NCI-H2107 treated with DMSO at 0.1 percent for 48 hours (cell line): ENCODE measurements at regions not wholly inside any gene's neighbourhood (a gene's known extent, or its start where the extent isn't known, plus 50 kb on each side); places are given as distances from the start of the nearest gene placed in this dataset.
"Not testable (repeated sequence)": the region's sequence is repeated elsewhere in the genome, so short reads cannot be mapped to it uniquely, and the experiment has no call there.

Experiments
- DNase-seq: peaks from one replicate; lab custom pipeline; 2025; ENCODE audit not compliant: unreplicated experiment; lab: John Stamatoyannopoulos, UW

GRCh38 chr11:38594895-38595294 lies 1996.9 kb upstream of the RAG2 start:
- no peak for DNase-seq

GRCh38 chr11:38593649-38594048 lies 1995.6 kb upstream of the RAG2 start:
- DNase-seq = no peak

GRCh38 chr11:38582756-38583155 lies 1984.7 kb upstream of the RAG2 start:
- no peak for DNase-seq

GRCh38 chr11:38582151-38582550 lies 1984.1 kb upstream of the RAG2 start:
- DNase-seq = no peak

GRCh38 chr11:38577769-38578168 lies 1979.7 kb upstream of the RAG2 start:
- DNase-seq = no peak

- DNase-seq = no peak
Observed at GRCh38 chr11:38562562-38562961, 1964.5 kb upstream of the RAG2 start.

- no peak for DNase-seq
Observed at GRCh38 chr11:38553148-38553547, 1955.1 kb upstream of the RAG2 start.

- DNase-seq = no peak
Observed at GRCh38 chr11:38547462-38547861, 1949.4 kb upstream of the RAG2 start.

- no peak for DNase-seq
Observed at GRCh38 chr11:38543986-38544385, 1946.0 kb upstream of the RAG2 start.

GRCh38 chr11:38543311-38543710 lies 1945.3 kb upstream of the RAG2 start:
- DNase-seq = no peak

GRCh38 chr11:38538866-38539680 lies 1941.0 kb upstream of the RAG2 start:
- no peak for DNase-seq

GRCh38 chr11:38530226-38530625 lies 1932.2 kb upstream of the RAG2 start:
- no peak for DNase-seq

- DNase-seq = no peak
Observed at GRCh38 chr11:38524945-38525344, 1926.9 kb upstream of the RAG2 start.

- DNase-seq = no peak
Observed at GRCh38 chr11:38517991-38518390, 1920.0 kb upstream of the RAG2 start.

GRCh38 chr11:38512830-38513229 lies 1914.8 kb upstream of the RAG2 start:
- DNase-seq = not testable (repeated sequence)

- no peak for DNase-seq
Observed at GRCh38 chr11:38510041-38510440, 1912.0 kb upstream of the RAG2 start.

- no peak for DNase-seq
Observed at GRCh38 chr11:38503876-38504275, 1905.8 kb upstream of the RAG2 start.

- no peak for DNase-seq
Observed at GRCh38 chr11:38498721-38499120, 1900.7 kb upstream of the RAG2 start.

- no peak for DNase-seq
Observed at GRCh38 chr11:38491986-38492385, 1894.0 kb upstream of the RAG2 start.

GRCh38 chr11:38481391-38481790 lies 1883.4 kb upstream of the RAG2 start:
- DNase-seq = no peak

- DNase-seq = no peak
Observed at GRCh38 chr11:38476808-38477575, 1879.0 kb upstream of the RAG2 start.

GRCh38 chr11:38461751-38462150 lies 1863.7 kb upstream of the RAG2 start:
- no peak for DNase-seq
